ENCODE measurements at regions not wholly inside any gene's neighbourhood (a gene's known extent, or its start where the extent isn't known, plus 50 kb on each side); places are given as distances from the start of the nearest gene placed in this dataset.

GRCh38 chr12:113524495-113524894, 52.8 kb upstream of the LHX5 start:
- Histone ChIP-seq H3K4ac (ENCODE audit: low read depth, low read length) (no peak overlapping the region), H2BK120ac (ENCODE audit: low read depth, low read length, poor library complexity, severe bottlenecking) (no peak overlapping the region), H4K20me1 (ENCODE audit: control insufficient read depth, insufficient read depth, insufficient read length) (no peaks in the 10 kb centered on the region), H2BK12ac (ENCODE audit: insufficient read length, low read depth, low read length) (no peak overlapping the region), H2BK15ac (ENCODE audit: low read depth, low read length) (no peak overlapping the region), H2AFZ (ENCODE audit: low read length) (no peak overlapping the region), H3K27me3 (ENCODE audit: insufficient read depth, low read length) (peaks cover 3% of the 10 kb centered on the region; the same call in 1 of the 2 replicates), H3K23ac (ENCODE audit: insufficient read length, low read depth, low read length) (no peak overlapping the region), H3K56ac (ENCODE audit: insufficient read length, low read depth, low read length) (no peak overlapping the region), H3K27ac (ENCODE audit: insufficient read length, low read depth, low read length) (no peak overlapping the region), H3K4me2 (ENCODE audit: insufficient read depth, insufficient read length, low read length) (no peak overlapping the region), H4K5ac (ENCODE audit: insufficient read length, low read depth, low read length) (no peak overlapping the region), H3K18ac (ENCODE audit: insufficient read length, low read depth, low read length) (no peak overlapping the region), H3K4me1 (ENCODE audit: insufficient read depth, low read length) (no peaks in the 10 kb centered on the region), H3K9ac (ENCODE audit: extremely low read depth, insufficient read length, low read length) (no peak overlapping the region), H3K14ac (ENCODE audit: insufficient read depth, low read length) (no peak overlapping the region), H4K8ac (replicated peaks; ENCODE audit: insufficient read length, low read depth, low read length) (no peak overlapping the region), H3K79me2 (ENCODE audit: insufficient read depth, low read length) (no peaks in the 10 kb centered on the region), H4K91ac (ENCODE audit: insufficient read length, low read depth, low read length) (no peak overlapping the region), H2AK5ac (ENCODE audit: insufficient read length, low read length) (no peak overlapping the region), H3K23me2 (ENCODE audit: insufficient read length, low read depth, low read length, poor library complexity, severe bottlenecking) (peaks cover 2% of the 10 kb centered on the region), H3K9me3 (ENCODE audit: control insufficient read depth, low read depth, low read length) (no peaks in the 10 kb centered on the region), H3K79me1 (ENCODE audit: insufficient read depth, low read depth, low read length, poor library complexity, severe bottlenecking) (no peaks in the 10 kb centered on the region), H2BK5ac (ENCODE audit: insufficient read length, low read length) (no peak overlapping the region), H3T11ph (ENCODE audit: low read length) (no peak overlapping the region), H2BK20ac (ENCODE audit: low read depth, low read length, poor library complexity, severe bottlenecking) (no peak overlapping the region)
- peak; percentile 57 for DNase-seq
- Mint-ChIP-seq H3K27ac (no peak overlapping the region), H3K36me3 (ENCODE audit: insufficient read depth in 1 of 3, low read depth in 3 of 3) (peaks cover 0 to 1% (median 0%) of the 10 kb centered on the region in 3 experiments; a peak in 1 of 7 replicates), H3K27me3 (ENCODE audit: low read depth) (peaks cover 24% of the 10 kb centered on the region), H3K4me3 (no peak overlapping the region), H3K9me3 (peaks cover 0 to under 1% of the 10 kb centered on the region in 2 experiments; a peak in 2 of 5 replicates), H3K4me1 (peaks cover 36 to 48% of the 10 kb centered on the region in 2 experiments)
- WGBS (ENCODE audit: extremely low coverage, insufficient read length, low lambda C conversion rate), result no CpG with 5 or more reads among the region's 5 CpGs
- TF ChIP-seq, protein P1, sequence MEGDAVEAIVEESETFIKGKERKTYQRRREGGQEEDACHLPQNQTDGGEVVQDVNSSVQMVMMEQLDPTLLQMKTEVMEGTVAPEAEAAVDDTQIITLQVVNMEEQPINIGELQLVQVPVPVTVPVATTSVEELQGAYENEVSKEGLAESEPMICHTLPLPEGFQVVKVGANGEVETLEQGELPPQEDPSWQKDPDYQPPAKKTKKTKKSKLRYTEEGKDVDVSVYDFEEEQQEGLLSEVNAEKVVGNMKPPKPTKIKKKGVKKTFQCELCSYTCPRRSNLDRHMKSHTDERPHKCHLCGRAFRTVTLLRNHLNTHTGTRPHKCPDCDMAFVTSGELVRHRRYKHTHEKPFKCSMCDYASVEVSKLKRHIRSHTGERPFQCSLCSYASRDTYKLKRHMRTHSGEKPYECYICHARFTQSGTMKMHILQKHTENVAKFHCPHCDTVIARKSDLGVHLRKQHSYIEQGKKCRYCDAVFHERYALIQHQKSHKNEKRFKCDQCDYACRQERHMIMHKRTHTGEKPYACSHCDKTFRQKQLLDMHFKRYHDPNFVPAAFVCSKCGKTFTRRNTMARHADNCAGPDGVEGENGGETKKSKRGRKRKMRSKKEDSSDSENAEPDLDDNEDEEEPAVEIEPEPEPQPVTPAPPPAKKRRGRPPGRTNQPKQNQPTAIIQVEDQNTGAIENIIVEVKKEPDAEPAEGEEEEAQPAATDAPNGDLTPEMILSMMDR (conservative IDR thresholded peaks at IDR 0.05), result peak; percentile 56

Measured in H9 (cell line).